Trophoblast cell (in vitro differentiated cells and primary cell): ENCODE measurements at regions not wholly inside any gene's neighbourhood (a gene's known extent, or its start where the extent isn't known, plus 50 kb on each side); places are given as distances from the start of the nearest gene placed in this dataset.

Source experiments
- DNase-seq, 2 donors: peaks; one replicate each; pipeline ENCODE4 v3.0.0-alpha.2; 2016
- H2AFZ ChIP-seq: 2 replicates; pipeline ENCODE4 v1.6.1; 2013; ENCODE audit warnings: low read length, moderate library complexity, mild to moderate bottlenecking; ENCODE audit not compliant: insufficient read depth, poor library complexity
- H2AK5ac ChIP-seq: 2 replicates; pipeline ENCODE4 v1.6.1; 2013; ENCODE audit warnings: mild to moderate bottlenecking, low read length
- H2BK120ac ChIP-seq: 2 replicates; pipeline ENCODE4 v1.6.1; 2013; ENCODE audit warnings: low read length, mild to moderate bottlenecking, moderate library complexity; ENCODE audit not compliant: insufficient read depth, poor library complexity
- H2BK12ac ChIP-seq: 2 replicates; pipeline ENCODE4 v1.6.1; 2013; ENCODE audit warnings: mild to moderate bottlenecking, low read length, moderate library complexity
- H2BK5ac ChIP-seq: 2 replicates; pipeline ENCODE4 v1.6.1; 2013; ENCODE audit warnings: low read length, low read depth, moderate library complexity, mild to moderate bottlenecking; ENCODE audit not compliant: poor library complexity
- H3K14ac ChIP-seq: 2 replicates; pipeline ENCODE4 v1.6.1; 2013; ENCODE audit warnings: mild to moderate bottlenecking, low read length
- H3K18ac ChIP-seq: 2 replicates; pipeline ENCODE4 v1.6.1; 2013; ENCODE audit warnings: mild to moderate bottlenecking, low read length
- H3K23ac ChIP-seq: 2 replicates; pipeline ENCODE4 v1.6.1; 2013; ENCODE audit warnings: low read length
- H3K27ac ChIP-seq: 2 replicates; pipeline ENCODE4 v1.5.1; 2013; ENCODE audit warnings: low read depth, mild to moderate bottlenecking, inconsistent platforms, low read length, moderate library complexity
- H3K27me3 ChIP-seq: 2 replicates; pipeline ENCODE4 v1.6.1; 2013; ENCODE audit warnings: inconsistent platforms, mild to moderate bottlenecking, low read length, moderate library complexity; ENCODE audit not compliant: insufficient read depth
- H3K36me3 ChIP-seq, 2 experiments: 1 replicate in 1 of 2; 2 replicates in 1 of 2; pipeline ENCODE4 v1.6.1; 2013; ENCODE audit warnings: low read length in 2 of 2, mild to moderate bottlenecking in 2 of 2, moderate library complexity in 1 of 2; ENCODE audit not compliant: insufficient read depth in 2 of 2, control insufficient read depth in 1 of 2
- H3K4ac ChIP-seq: 2 replicates; pipeline ENCODE4 v1.6.1; 2013; ENCODE audit warnings: low read depth, mild to moderate bottlenecking, low read length, moderate library complexity
- H3K4me1 ChIP-seq, 2 experiments: 1 replicate in 1 of 2; 2 replicates in 1 of 2; pipeline ENCODE4 v1.6.1; 2013; ENCODE audit warnings: low read length in 2 of 2, mild to moderate bottlenecking in 2 of 2, moderate library complexity in 1 of 2; ENCODE audit not compliant: insufficient read depth in 2 of 2, control insufficient read depth in 1 of 2
- H3K4me2 ChIP-seq: 2 replicates; pipeline ENCODE4 v1.6.1; 2013; ENCODE audit warnings: inconsistent platforms, mild to moderate bottlenecking, low read length, moderate library complexity
- H3K4me3 ChIP-seq: 2 replicates; pipeline ENCODE4 v1.5.1; 2013; ENCODE audit warnings: mild to moderate bottlenecking, low read depth, low read length, inconsistent platforms
- H3K79me1 ChIP-seq: one replicate; pipeline ENCODE4 v1.6.1; 2013; ENCODE audit warnings: low read length
- H3K79me2 ChIP-seq: 2 replicates; pipeline ENCODE4 v1.6.1; 2013; ENCODE audit warnings: low read length, mild to moderate bottlenecking; ENCODE audit not compliant: control insufficient read depth, insufficient read depth, poor library complexity
- H3K9ac ChIP-seq: 2 replicates; pipeline ENCODE4 v1.6.1; 2013; ENCODE audit warnings: mild to moderate bottlenecking, low read length
- H3K9me3 ChIP-seq: 2 replicates; pipeline ENCODE4 v1.6.1; 2013; ENCODE audit warnings: low read depth, mild to moderate bottlenecking, control low read depth, inconsistent platforms, low read length; ENCODE audit not compliant: insufficient read depth
- H4K12ac ChIP-seq: 2 replicates; pipeline ENCODE4 v1.6.1; 2013; ENCODE audit warnings: low read depth, mild to moderate bottlenecking, low read length, moderate library complexity
- H4K8ac ChIP-seq: 2 replicates; pipeline ENCODE4 v1.6.1; 2013; ENCODE audit warnings: low read depth, mild to moderate bottlenecking, low read length, moderate library complexity
- H4K91ac ChIP-seq: one replicate; pipeline ENCODE4 v1.6.1; 2013; ENCODE audit warnings: low read depth, mild to moderate bottlenecking, low read length, moderate library complexity
- WGBS: extraction: QIAGEN DNeasy Blood & Tissue Kit; methylation state at CpG from one replicate; pipeline ENCODE4 v1.1.7; 2013; ENCODE audit warnings: missing lambda C conversion rate; ENCODE audit not compliant: insufficient read length, insufficient coverage; ENCODE audit errors: extremely low coverage; 5-methylcytosine and 5-hydroxymethylcytosine counted together

DNA sequence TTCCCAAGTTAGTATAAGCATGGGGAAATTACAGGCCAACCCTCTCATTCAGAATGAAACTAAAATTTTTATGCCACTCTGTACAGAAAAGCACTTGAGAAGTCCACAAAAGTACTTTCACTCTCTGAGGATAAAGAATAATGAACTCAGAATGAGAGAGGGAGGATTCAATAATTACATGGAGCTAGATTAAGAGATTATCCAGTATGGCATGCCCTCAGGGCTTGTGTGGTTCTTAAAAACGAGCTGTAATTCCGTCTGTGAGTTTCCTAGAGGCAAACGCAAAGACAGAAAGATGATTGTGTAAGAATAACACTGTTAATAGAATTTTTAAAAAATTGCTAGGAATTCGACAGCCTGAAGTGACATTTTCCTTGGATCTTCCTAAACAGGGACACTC, 126.8 kb upstream of the PTCH1 start:
- Histone ChIP-seq H3K27me3 (no peaks in the 10 kb centered on the region), H3K23ac (no peak overlapping the region), H4K8ac (no peak overlapping the region), H3K4ac (no peak overlapping the region), H3K4me3 (no peak overlapping the region), H3K79me2 (no peaks in the 10 kb centered on the region), H4K12ac (no peak overlapping the region), H3K4me2 (no peak overlapping the region), H3K4me1 (no peaks in the 10 kb centered on the region), H2BK12ac (no peak overlapping the region), H2BK120ac (no peak overlapping the region), H4K91ac (no peak overlapping the region), H2AFZ (no peak overlapping the region), H3K9ac (no peak overlapping the region), H3K27ac (no peak overlapping the region), H3K18ac (no peak overlapping the region), H3K79me1 (no peaks in the 10 kb centered on the region), H2BK5ac (no peak overlapping the region), H3K36me3 (no peaks in the 10 kb centered on the region), H3K9me3 (no peaks in the 10 kb centered on the region), H2AK5ac (no peak overlapping the region), H3K14ac (no peak overlapping the region)
- DNase-seq: peak in 1 of 2 donors; percentile 5
- no CpG with 5 or more reads among the region's 4 CpGs for WGBS

- Histone ChIP-seq H3K4me1 (no peaks in the 10 kb centered on the region), H2BK120ac (no peak overlapping the region), H3K36me3 (no peaks in the 10 kb centered on the region), H2AFZ (no peak overlapping the region), H3K27ac (no peak overlapping the region), H3K18ac (no peak overlapping the region), H4K8ac (no peak overlapping the region), H3K4me2 (no peak overlapping the region), H4K91ac (no peak overlapping the region), H4K12ac (no peak overlapping the region), H3K4me3 (no peak overlapping the region), H3K27me3 (no peaks in the 10 kb centered on the region), H3K79me1 (no peaks in the 10 kb centered on the region), H3K4ac (no peak overlapping the region), H3K9ac (no peak overlapping the region), H3K14ac (no peak overlapping the region), H3K79me2 (no peaks in the 10 kb centered on the region), H3K9me3 (no peaks in the 10 kb centered on the region), H2AK5ac (no peak overlapping the region), H2BK12ac (no peak overlapping the region), H2BK5ac (no peak overlapping the region), H3K23ac (no peak overlapping the region)
- no peak for DNase-seq
Measured at GRCh38 chr9:95642189-95642588, 125.4 kb upstream of the PTCH1 start.

- no peak overlapping the region for H3K9ac ChIP-seq
- no peak overlapping the region for H3K18ac ChIP-seq
- no peaks in the 10 kb centered on the region for H3K9me3 ChIP-seq
- no peaks in the 10 kb centered on the region for H3K79me2 ChIP-seq
- H4K12ac ChIP-seq: no peak overlapping the region
- no peak for DNase-seq
- no peak overlapping the region for H2BK120ac ChIP-seq
- H3K36me3 ChIP-seq: no peaks in the 10 kb centered on the region
- H3K27me3 ChIP-seq: no peaks in the 10 kb centered on the region
- H3K27ac ChIP-seq: no peak overlapping the region
- no peak overlapping the region for H3K4me2 ChIP-seq
- H3K23ac ChIP-seq: no peak overlapping the region
- WGBS: no CpG with 5 or more reads among the region's 6 CpGs
- H2BK12ac ChIP-seq: no peak overlapping the region
- no peak overlapping the region for H4K91ac ChIP-seq
- H4K8ac ChIP-seq: no peak overlapping the region
- H3K14ac ChIP-seq: no peak overlapping the region
- H2AK5ac ChIP-seq: no peak overlapping the region
- no peak overlapping the region for H2BK5ac ChIP-seq
- H3K4me1 ChIP-seq: no peaks in the 10 kb centered on the region
- H3K79me1 ChIP-seq: no peaks in the 10 kb centered on the region
- H3K4me3 ChIP-seq: no peak overlapping the region
- no peak overlapping the region for H3K4ac ChIP-seq
- H2AFZ ChIP-seq: no peak overlapping the region
Measured at GRCh38 chr9:95641586-95641985, 124.8 kb upstream of the PTCH1 start.

DNA sequence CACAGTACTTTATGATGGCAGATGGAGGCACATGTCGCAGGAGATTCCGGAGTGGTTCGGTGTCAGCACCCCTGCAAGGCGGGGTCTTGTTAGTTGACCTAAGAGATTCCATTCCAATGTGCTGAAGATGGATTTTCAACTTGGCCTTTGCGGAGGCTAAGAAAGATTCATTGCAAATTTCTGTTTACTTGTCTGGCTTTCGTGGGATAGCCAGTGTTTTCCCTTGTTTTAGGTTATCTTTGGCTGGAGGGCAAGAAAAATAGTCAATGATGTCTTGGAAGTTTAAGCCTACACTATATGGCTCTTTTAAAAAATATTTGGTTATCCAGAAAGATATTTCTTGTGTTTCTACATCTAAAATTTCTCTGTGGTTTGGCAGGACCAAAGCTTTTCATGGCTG, 123.6 kb upstream of the PTCH1 start:
- Histone ChIP-seq H3K14ac (no peak overlapping the region), H3K4ac (no peak overlapping the region), H3K79me1 (no peaks in the 10 kb centered on the region), H3K79me2 (no peaks in the 10 kb centered on the region), H4K12ac (no peak overlapping the region), H3K4me2 (no peak overlapping the region), H3K27ac (no peak overlapping the region), H2AFZ (no peak overlapping the region), H3K9me3 (no peaks in the 10 kb centered on the region), H3K27me3 (no peaks in the 10 kb centered on the region), H3K36me3 (no peaks in the 10 kb centered on the region), H2BK120ac (no peak overlapping the region), H2BK5ac (no peak overlapping the region), H2BK12ac (no peak overlapping the region), H2AK5ac (no peak overlapping the region), H4K91ac (no peak overlapping the region), H3K18ac (no peak overlapping the region), H3K4me3 (no peak overlapping the region), H3K23ac (no peak overlapping the region), H4K8ac (no peak overlapping the region), H3K9ac (no peak overlapping the region), H3K4me1 (peaks cover 0 to 8% of the 10 kb centered on the region in 2 experiments)
- no CpG with 5 or more reads among the region's 6 CpGs for WGBS
- no peak for DNase-seq
